HG03175 (cell line): ENCODE measurements at regions not wholly inside any gene's neighbourhood (a gene's known extent, or its start where the extent isn't known, plus 50 kb on each side); places are given as distances from the start of the nearest gene placed in this dataset.

Experiments used
- ATAC-seq: cut with Tn5 transposase; IDR thresholded peaks from one replicate; pipeline ENCODE4 v1.9.1; 2021; ENCODE audit warnings: mild to moderate bottlenecking, moderate library complexity; ENCODE audit not compliant: unreplicated experiment

DNA sequence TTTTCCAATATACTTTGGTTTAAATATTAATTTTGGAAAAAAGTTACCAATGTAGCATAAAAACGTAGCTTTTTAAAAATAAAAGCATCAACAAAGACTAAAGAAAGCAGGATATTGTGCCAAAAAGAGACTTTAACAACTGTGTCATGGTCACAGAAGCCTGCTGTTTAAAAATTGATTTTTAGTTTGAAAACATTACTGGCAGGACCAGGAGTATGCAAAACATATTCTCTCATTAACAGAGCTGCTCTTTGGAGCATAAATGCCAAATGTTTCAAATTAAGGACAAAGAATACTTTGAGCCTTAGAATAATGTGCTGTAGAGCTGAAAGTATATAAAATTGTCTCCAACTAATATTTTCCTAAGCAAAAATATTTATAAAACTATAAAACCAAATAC lies 279.0 kb downstream of the ARAP2 start:
- peak; percentile 67 for ATAC-seq

DNA sequence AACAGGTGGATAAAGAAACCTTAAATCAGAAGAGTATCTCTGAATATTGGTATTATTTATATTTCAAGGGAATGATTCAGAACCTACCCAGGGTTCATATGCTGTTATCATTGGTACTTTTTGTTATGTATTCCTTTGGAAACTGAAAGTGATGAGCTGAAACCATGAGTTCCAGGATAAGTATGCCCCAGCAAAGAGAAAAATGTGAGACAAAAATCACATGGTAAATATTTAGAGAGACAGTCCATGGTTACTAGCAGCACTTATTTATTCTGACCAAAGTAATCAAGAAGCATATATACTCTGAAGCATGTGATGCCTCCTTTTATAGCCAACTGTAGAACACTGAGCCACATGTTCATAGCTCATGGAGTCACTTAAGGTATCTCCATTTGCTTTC lies 277.7 kb downstream of the ARAP2 start:
- ATAC-seq = peak; percentile 52

DNA sequence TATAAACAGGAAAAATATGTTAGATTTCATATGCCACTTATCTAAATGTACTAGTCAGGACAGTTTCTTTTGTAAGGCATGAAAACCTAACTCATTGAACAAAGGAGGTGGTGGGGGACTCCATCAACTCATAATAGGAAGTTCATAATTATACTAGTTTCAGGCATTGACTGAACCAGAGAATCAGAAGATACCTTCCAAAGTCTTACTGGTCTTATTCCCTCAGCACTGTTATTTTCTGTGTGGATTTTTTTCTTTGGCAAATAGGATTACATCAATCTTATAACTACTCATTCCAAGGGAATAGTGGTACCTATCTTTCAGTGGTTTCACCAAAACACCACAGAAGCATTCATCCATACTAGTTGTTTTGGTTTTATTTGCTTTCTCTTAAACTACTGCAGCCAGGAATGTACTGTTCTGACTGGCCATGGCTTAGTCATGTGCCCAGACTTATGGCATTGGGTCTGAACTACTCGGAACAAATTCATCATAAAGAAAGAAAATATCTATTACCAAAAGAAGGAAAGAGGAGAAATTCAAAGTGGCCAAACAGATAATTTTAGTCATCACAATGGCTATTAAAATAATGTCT lies 273.9 kb downstream of the ARAP2 start:
- no peak for ATAC-seq

DNA sequence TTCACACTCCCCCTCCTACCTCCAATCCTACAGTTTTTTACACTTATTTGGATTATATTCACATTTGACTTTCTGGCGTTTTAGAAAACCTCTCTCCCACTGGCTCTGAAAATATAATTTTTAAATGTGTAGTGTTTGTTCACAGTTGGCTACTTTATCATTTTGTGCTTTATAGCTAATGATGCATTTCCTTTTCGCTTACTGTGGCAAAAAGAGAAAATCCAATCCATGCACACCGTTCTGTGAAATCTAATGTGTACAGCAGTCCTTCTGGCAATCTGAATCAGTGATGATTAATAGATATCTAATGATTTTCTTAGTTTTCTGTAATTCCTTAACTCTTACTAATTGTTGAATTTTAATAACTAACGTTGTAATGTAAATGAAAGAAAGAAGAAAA lies 271.5 kb downstream of the ARAP2 start:
- no peak for ATAC-seq

DNA sequence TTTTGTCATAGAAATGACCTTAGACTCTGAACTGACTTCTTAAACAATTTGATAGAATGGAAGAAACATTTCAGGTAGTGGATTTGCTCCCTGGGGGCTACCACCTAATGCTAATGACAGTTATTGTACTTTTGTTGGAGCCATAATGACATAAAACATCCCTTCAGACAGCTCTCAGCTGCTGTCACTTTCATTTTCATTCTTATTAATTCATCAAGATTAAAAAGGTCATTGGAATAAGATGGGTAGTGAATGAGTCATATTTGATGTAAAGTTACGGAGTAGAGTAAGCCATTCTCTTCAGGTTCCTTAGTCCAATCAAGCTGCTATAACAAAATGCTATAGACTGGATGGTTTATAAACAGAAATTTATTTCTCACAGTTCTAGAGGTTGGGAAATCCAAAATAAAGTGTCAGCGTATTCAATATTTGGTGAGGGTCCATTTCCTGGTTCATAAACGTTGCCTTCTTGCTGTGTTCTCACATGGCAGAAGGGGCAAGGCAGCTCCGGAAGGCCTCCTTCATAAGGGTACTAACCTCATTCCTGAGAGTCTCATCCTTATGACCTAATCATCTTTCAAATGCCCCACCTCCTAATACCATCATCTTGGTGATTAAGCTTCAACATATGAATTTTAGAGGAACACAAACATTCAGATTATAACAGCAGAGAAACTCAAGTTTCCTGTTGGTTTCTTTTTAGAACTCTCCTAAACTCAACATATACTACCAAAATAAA lies 268.5 kb downstream of the ARAP2 start:
- peak; percentile 74 for ATAC-seq

DNA sequence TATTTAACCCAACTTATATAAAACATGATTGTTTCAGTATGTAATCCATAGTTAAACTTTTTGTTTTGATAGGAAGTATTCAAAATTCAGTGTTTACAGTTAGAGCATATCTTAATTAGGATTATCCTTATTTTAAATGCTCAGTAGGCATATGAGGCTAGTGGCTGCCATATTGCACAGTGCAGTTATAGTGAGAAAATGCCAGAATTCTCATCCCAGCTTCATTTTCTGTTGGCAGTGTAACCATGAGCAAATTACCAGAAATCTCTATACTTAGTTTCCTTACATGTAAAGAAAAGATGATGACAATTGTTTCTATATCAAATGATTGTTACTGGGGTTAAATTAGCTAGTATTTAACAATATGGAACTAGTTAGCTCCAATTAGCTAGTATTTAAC lies 265.8 kb downstream of the ARAP2 start:
- ATAC-seq = no peak

DNA sequence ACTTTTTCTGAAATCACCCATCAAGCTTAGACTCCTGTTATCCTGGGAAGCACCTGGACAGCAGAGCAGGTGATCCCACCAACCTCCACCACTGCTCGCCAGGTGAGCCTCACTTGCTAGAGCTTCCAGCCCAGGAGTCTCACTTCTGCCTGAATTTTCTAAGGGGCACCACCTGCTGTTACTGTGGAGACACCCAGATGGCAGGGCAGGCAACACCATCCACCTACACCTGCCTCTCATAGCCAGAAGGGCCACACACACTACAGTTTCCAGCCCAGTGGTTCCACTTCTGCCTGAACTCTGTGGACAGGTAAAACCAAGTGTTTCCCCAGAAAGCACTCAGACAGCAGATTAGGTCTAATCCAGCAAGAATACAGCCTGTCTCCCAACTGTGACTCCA lies 262.0 kb downstream of the ARAP2 start:
- no peak for ATAC-seq

DNA sequence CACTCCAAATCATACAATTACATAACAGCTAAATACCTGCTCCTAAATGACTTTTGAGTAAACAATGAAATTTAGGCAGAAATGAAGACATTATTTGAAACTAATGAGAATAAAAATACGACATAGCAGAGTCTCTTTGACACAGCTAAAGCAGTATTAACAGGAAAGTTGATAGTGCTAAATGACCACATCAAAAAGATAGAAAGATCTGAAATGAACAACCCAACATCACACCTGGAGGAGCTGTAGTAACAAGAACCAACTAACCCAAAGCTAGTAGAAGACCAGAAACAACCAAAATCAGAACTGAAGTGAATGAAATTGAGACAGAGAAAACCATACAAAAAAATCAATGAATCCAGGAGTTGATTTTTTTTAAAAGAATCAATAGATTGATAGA lies 257.8 kb downstream of the ARAP2 start:
- ATAC-seq = no peak

DNA sequence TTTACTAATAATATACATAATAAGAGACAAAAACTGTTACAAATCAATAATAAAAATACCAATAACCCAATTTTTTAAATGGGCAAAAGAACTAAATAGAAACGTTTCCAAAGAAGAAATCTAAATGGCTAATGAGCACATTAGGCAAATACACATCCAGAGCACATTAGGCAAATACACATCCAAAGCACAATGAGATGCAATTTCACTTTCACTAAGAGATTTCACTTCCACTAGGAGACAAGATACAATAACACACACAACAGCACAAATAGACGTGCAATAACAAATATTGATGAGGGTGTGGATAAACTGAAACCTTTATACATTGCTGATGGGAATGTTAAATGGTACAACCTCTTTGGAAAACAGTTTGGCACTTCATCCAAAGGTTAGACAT lies 250.7 kb downstream of the ARAP2 start:
- ATAC-seq = no peak

DNA sequence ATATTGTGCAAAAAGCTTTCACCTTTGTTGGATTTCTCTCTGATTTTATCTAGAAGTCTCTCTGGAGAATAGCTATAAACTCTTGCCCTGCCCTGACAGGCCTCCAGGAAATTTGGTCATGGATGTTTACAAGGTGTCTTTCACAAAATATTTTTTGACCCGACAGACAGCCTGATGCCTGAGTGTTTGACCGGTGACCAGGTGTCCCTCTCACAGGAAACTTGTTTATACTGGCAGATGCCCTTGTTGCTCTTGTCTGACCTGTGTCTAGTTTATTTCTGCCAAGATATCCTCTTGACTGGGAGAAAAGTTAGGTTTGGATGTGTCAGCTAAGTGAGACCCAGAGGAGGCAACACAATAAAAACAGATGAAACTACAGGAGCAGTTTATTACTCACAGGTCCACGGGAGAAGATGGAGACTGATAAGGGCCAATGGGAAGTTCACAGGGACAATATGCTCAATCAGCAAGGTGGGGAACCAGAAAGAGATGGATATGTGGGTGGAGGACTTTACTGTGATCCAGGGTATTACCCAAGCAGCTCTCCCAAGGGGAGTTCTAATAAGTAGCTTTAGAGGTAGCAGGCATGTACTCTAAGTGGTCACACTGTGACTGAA lies 243.3 kb downstream of the ARAP2 start:
- ATAC-seq = no peak

DNA sequence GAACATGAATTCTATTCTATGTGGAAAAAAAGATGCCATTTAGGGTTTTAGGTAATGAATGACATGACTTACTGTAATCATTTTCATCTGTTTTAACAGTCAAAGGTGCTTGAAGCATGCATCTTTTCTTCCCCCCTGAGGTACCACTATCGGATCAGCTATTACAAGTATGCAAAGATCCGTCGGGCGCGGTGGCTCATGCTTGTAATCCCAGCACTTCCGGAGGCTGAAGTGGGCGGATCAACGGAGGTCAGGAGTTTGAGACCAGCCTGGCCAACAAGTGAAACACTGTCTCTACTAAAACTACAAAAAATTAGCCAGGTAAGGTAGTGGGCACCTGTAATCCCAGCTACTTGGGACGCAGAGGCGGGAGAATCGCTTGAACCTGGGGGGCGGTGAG lies 241.3 kb downstream of the ARAP2 start:
- ATAC-seq = no peak

DNA sequence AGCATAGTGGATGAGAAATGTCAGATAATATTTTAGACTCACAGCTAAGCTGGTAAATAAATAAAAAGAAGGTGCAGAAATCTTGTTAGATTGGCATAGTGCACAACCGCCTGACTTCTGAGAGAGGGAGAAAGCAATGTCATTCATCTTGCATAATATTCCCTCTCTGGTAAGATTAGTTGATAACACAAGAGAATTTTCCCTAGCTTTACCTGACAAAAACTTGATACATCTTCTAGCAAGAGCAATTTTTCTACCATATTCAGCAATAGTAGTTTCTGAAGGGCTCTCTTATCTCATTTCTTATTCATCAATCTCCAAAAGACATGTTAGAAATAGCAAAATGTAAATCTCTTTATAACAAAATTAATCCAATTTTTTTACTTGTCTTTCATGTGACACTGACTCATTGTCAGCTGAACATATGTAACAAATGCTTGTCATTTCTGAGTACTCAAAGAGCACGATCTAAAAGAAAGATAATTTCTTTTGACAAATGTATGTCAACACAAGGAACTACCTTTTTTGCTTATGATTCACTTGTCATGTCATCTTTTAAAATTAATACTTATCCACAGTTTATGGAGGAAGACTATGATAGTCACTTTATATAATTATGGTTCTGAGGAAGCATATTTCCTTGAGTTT lies 240.0 kb downstream of the ARAP2 start:
- no peak for ATAC-seq

DNA sequence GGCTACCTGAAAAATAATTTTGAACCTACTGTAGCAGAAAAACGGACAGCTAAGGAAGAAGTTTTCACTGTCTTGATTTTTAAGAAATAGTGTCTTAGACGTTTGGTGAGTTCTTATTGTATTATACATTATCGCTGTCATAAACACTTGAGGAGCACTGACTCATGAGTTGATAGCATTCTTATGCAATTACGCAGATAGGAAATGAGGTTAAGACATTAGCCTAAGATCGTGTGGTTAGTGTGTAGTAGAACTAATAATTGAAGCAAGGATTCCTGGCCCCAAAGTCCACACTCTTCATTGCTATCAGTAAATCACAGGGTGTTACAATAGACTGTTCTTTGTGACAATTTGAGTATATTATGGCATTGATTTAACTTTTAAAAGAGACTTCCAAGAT lies 238.1 kb downstream of the ARAP2 start:
- no peak for ATAC-seq

DNA sequence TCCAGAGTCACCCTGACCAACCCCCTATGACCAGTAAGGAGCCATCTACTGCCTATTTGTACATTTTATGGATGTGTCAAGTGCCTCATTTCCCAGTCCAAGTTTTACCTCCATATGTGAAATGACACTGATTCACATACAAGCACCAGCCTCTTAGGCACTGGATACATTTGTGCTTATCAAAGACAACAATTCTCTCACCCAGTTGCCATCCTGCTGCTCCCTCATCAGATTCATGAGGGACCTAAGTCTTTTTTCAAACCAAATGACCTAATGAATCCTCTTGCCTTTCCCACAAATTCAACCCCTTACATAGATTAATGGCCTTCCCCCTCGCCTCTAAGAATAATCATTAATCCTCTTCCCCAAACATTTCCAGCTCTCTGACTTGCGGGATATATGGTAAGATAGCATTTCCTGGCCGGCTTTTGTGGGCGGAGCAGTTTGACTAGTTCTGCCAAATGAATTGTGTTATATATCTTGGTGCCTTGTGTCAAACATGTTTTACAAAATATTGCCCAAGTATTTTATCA lies 233.9 kb downstream of the ARAP2 start:
- ATAC-seq = no peak

DNA sequence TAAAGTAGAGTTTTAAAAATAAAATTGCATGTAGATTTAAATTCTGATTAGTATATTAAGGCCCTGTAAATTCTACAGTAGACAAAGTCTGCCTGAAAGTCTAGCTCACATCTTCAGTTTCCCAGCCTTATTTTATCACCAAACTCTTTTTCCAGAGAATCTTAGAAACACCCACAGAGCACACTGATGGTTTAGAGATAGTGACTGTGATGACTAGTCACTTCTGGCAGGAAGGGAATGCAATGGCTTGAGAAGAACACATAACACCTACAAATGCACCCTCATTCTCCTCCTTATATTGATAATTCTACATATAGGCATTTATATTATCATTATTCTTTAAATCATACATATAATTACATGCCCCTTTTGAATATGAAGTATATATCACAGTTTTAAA lies 232.9 kb downstream of the ARAP2 start:
- no peak for ATAC-seq

DNA sequence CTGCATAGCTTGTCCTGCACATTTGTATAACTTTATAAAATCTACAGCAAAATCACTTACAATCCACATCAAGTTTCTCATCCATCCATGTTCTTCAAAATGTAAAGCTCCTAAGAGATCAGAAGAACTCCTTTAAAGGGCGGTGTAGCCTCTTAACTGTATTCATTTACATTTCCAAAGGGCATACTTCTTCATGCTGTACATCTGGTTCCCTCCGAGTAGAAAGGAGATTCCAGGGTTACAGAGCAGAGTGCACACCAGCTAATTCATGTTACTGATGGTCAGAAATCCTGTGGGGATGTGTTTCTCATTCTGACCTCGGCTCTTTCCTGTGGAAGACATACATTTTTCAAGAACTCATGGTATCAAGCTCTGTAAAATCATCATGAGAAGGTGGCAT lies 231.8 kb downstream of the ARAP2 start:
- ATAC-seq = no peak

DNA sequence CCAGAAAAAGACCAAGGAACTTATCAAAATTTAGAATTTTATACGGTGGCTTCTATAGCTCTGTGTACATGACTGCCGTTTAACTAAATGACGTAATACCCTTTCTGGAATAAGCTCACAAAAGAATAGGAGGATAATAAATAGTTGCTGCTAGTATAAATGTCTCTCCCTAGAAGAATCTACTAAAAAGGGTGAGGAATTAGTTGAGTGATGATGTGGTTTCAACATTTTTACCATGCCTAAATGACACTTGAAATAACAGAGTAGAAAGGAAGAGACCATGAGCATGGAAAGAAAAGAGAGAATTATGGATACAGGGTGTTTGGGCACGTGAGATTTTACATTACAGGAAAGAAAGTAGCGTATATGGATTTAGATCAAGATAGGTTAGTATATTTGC lies 231.1 kb downstream of the ARAP2 start:
- ATAC-seq = no peak
